ENCODE measurements at regions not wholly inside any gene's neighbourhood (a gene's known extent, or its start where the extent isn't known, plus 50 kb on each side); places are given as distances from the start of the nearest gene placed in this dataset.

DNA sequence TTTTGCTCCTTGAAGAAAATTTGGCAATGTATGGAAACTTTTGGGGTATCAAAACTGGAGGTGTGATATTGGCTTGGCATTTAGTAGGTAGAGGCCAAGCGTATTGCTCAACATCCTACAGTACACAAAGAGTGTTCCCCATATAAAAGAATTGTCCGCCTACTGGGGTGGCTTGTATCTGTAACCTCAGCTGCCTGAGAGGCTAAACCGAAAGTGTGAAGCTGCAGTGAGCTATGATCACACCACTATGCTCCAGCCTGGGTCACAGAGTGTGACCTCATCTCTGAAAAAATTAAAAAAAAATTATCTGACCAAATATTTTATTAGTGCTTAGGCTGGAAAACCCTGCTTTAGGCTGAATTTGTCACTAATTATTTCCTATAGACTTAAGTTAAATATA is 483.9 kb downstream of the PYDC2 start:
- Mint-ChIP-seq H3K27me3 (no peaks in the 10 kb centered on the region), H3K4me3 (no peak overlapping the region), H3K9me3 (no peaks in the 10 kb centered on the region), H3K4me1 (no peaks in the 10 kb centered on the region), H3K27ac (no peak overlapping the region), H3K36me3 (ENCODE audit: low read depth) (no peaks in the 10 kb centered on the region)
- CTCF ChIA-PET = no interaction called here
- DNase-seq (no peak), ATAC-seq (ENCODE audit: low read depth) (no peak)
- POLR2A ChIA-PET = no interaction called here
- intact Hi-C loops (cut with micrococcal nuclease) = no loop called here
- TF ChIP-seq, protein P1, sequence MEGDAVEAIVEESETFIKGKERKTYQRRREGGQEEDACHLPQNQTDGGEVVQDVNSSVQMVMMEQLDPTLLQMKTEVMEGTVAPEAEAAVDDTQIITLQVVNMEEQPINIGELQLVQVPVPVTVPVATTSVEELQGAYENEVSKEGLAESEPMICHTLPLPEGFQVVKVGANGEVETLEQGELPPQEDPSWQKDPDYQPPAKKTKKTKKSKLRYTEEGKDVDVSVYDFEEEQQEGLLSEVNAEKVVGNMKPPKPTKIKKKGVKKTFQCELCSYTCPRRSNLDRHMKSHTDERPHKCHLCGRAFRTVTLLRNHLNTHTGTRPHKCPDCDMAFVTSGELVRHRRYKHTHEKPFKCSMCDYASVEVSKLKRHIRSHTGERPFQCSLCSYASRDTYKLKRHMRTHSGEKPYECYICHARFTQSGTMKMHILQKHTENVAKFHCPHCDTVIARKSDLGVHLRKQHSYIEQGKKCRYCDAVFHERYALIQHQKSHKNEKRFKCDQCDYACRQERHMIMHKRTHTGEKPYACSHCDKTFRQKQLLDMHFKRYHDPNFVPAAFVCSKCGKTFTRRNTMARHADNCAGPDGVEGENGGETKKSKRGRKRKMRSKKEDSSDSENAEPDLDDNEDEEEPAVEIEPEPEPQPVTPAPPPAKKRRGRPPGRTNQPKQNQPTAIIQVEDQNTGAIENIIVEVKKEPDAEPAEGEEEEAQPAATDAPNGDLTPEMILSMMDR (IDR thresholded peaks at IDR 0.05) = no peak

DNA sequence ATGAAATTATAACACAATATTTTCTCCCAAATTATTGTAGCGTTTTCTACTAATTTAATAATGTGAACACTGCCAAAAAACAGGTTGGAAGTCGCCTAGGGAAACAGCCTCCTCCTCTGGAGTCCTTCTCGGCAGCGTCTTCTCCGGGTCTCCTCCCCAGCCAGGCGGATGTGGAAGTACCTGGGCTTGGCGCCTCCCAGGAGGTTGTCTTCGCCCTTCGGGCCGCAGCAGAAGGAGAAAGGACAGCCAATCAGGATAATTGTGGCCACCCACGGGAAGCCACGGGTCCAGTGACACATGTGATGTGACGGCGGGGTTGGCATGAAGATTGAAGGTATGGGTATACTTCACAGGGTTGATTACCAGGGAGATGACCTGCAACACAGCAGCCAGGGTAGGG is 491.2 kb downstream of the PYDC2 start:
- no peaks in the 10 kb centered on the region for H3K27me3 Mint-ChIP-seq
- H3K4me3 Mint-ChIP-seq = no peak overlapping the region
- no peak overlapping the region for H3K27ac Mint-ChIP-seq
- H3K9me3 Mint-ChIP-seq = no peaks in the 10 kb centered on the region
- intact Hi-C loops (cut with micrococcal nuclease) = no loop called here
- ChIA-PET POLR2A (no interaction called here), CTCF (no interaction called here)
- no peak for ATAC-seq (ENCODE audit: low read depth)
- no peaks in the 10 kb centered on the region for H3K4me1 Mint-ChIP-seq
- TF ChIP-seq, protein P1 (IDR thresholded peaks at IDR 0.05) = no peak
- H3K36me3 Mint-ChIP-seq (ENCODE audit: low read depth) = no peaks in the 10 kb centered on the region
- DNase-seq = no peak

DNA sequence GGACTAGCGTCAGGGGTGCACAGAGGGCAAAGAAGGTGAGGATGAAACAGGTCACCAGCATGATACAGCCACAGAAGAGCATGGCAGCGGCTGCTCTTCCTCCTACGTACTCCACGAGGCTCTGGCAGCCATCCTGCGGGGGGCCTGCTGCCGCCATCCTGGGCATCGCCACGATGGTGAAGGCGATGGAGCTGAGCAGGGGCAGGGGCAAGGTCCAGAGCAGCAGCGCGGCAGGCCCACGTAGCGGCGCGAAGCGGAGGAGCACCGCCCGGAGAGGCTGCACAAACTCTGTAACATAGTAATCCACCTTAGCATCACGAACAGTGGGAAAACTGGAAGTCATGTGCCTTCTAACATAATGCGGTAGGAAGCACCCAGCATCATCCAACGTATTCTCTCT is 491.6 kb downstream of the PYDC2 start:
- DNase-seq = no peak
- TF ChIP-seq, protein P1 (IDR thresholded peaks at IDR 0.05) = no peak
- ChIA-PET POLR2A (no interaction called here), CTCF (no interaction called here)
- H3K36me3 Mint-ChIP-seq (ENCODE audit: low read depth) = no peaks in the 10 kb centered on the region
- no peak for ATAC-seq (ENCODE audit: low read depth)
- H3K27me3 Mint-ChIP-seq = no peaks in the 10 kb centered on the region
- no peaks in the 10 kb centered on the region for H3K9me3 Mint-ChIP-seq
- H3K27ac Mint-ChIP-seq = no peak overlapping the region
- intact Hi-C loops (cut with micrococcal nuclease) = no loop called here
- H3K4me1 Mint-ChIP-seq = no peaks in the 10 kb centered on the region
- H3K4me3 Mint-ChIP-seq = no peak overlapping the region

DNA sequence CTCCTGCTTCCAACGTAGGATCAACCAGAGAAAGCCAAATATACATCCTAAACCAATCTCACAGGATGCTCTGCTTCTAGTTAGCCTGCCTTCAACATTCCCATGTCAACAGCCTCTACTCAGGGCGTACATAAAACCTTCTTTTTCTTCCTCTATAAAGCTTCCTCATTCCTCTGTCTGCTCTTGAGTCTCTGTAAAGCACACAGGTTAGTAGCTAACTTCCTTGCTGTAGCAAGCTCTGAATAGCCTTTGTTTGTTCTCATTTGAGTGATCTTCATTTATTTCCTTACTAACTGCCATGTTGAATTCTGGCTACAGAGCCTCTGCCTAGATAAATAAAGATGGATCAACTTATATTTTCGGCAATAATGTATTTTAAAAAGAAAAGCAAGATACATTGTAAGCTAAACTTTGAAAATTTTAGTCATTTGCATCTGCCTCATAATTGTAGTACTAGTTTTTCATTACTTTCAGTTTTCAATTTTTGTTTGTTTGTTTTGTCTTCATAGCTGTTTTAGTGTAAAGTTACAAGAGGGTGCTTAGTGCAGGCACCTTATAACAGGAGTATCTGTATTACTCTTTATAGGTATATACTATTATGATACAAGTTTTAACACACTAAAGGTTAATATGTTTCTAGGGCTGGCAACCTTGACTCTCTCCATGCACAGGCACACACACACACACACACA is 498.2 kb downstream of the PYDC2 start:
- ChIA-PET CTCF (no interaction called here), POLR2A (no interaction called here)
- H3K27ac Mint-ChIP-seq = no peak overlapping the region
- no peaks in the 10 kb centered on the region for H3K27me3 Mint-ChIP-seq
- TF ChIP-seq, protein P1 (IDR thresholded peaks at IDR 0.05) = no peak
- intact Hi-C loops (cut with micrococcal nuclease) = no loop called here
- no peak for ATAC-seq (ENCODE audit: low read depth)
- H3K4me3 Mint-ChIP-seq = no peak overlapping the region
- no peaks in the 10 kb centered on the region for H3K36me3 Mint-ChIP-seq (ENCODE audit: low read depth)
- DNase-seq = no peak
- peaks cover 2% of the 10 kb centered on the region for H3K4me1 Mint-ChIP-seq
- no peaks in the 10 kb centered on the region for H3K9me3 Mint-ChIP-seq

DNA sequence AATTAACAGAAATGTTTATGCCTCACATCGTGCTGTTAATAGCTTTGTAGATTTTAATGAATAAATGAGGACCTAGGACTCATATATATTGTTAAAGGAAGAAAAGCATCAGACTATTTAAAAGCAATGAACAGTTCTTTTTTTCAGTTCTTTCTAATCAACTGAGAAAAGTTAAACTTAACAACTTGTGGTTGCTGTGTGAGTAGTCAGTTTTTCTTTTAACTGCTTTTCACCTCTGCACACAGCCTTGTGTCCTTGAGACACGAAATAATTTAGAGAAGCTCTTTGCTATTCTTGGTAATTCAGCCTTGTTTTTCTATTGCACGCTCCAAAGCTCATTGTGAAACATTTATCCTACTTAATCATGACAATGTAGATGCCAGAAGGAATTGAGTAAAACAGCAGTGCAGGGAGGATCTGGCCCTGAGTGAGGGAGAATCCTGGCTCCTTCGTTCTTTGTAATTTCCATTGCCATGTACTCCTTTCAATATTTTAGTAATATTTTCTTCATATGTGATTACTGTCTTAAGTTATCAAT is 499.0 kb downstream of the PYDC2 start:
- H3K4me1 Mint-ChIP-seq = peaks cover 2% of the 10 kb centered on the region
- no peak for DNase-seq
- no peak for ATAC-seq (ENCODE audit: low read depth)
- no peak overlapping the region for H3K27ac Mint-ChIP-seq
- TF ChIP-seq, protein P1 (IDR thresholded peaks at IDR 0.05) = no peak
- no peaks in the 10 kb centered on the region for H3K36me3 Mint-ChIP-seq (ENCODE audit: low read depth)
- POLR2A ChIA-PET = interaction anchor here (0.7 kb wide), 1 partner anchor 821 kb away, joined by 5 read pairs; no protein-coding TSS in a partner anchor
- H3K4me3 Mint-ChIP-seq = no peak overlapping the region
- intact Hi-C loops (cut with micrococcal nuclease) = no loop called here
- CTCF ChIA-PET = no interaction called here
- H3K9me3 Mint-ChIP-seq = no peaks in the 10 kb centered on the region
- no peaks in the 10 kb centered on the region for H3K27me3 Mint-ChIP-seq
